Colonic mucosa (tissue), 4 donors: ENCODE measurements at regions not wholly inside any gene's neighbourhood (a gene's known extent, or its start where the extent isn't known, plus 50 kb on each side); places are given as distances from the start of the nearest gene placed in this dataset.

Experiments used
- DNase-seq: peaks from one replicate; pipeline ENCODE4 v3.0.0-alpha.2; 2020
- H3K27ac ChIP-seq: fragments of 200-600 bp; one replicate; pipeline ENCODE4 v1.8.0; 2021
- H3K27me3 ChIP-seq: fragments of 200-600 bp; one replicate; pipeline ENCODE4 v1.8.0; 2021
- H3K36me3 ChIP-seq: fragments of 200-600 bp; one replicate; pipeline ENCODE4 v1.8.0; 2021
- H3K4me1 ChIP-seq: fragments of 200-600 bp; one replicate; pipeline ENCODE4 v1.8.0; 2021; ENCODE audit warnings: mild to moderate bottlenecking
- H3K4me3 ChIP-seq: fragments of 200-600 bp; one replicate; pipeline ENCODE4 v1.8.0; 2021
- H3K9ac ChIP-seq, 2 donors: one replicate each; pipeline ENCODE4 v1.7.0; 2013; ENCODE audit warnings: control low read depth in 2 of 2, low read depth in 2 of 2, low read length in 2 of 2
- H3K9me3 ChIP-seq: fragments of 200-600 bp; one replicate; pipeline ENCODE4 v1.8.0; 2021
- CTCF ChIP-seq: fragments of 200-600 bp; IDR thresholded peaks from one replicate; pipeline ENCODE4 v1.8.0; 2022; ENCODE audit warnings: antibody characterized with exemption, mild to moderate bottlenecking
- intact Hi-C: fragments of 100-400 bp; cut with DNase I; formaldehyde crosslinking; loops from one replicate; pipeline ENCODE4 v1.14.1; 2022
- donor health status: healthy.
- donor health status: DM: no; HTN: no; CAD: no.
- donor health status: DM: no; HTN: no; CAD: no.

- H3K4me3 ChIP-seq, result no peak overlapping the region
- no peaks in the 10 kb centered on the region for H3K27me3 ChIP-seq
- no peak for TF ChIP-seq CTCF
- no peaks in the 10 kb centered on the region for H3K4me1 ChIP-seq
- intact Hi-C loops, result no loop called here
- no peak overlapping the region for H3K9ac ChIP-seq
- no peaks in the 10 kb centered on the region for H3K36me3 ChIP-seq
- H3K9me3 ChIP-seq, result no peaks in the 10 kb centered on the region
- DNase-seq, result no peak
- no peak overlapping the region for H3K27ac ChIP-seq
Measured at GRCh38 chr2:153391131-153391530, 87.4 kb downstream of the RPRM start.

- Histone ChIP-seq H3K4me1 (no peaks in the 10 kb centered on the region), H3K9ac (no peak overlapping the region), H3K27me3 (no peaks in the 10 kb centered on the region), H3K36me3 (no peaks in the 10 kb centered on the region), H3K9me3 (no peaks in the 10 kb centered on the region), H3K27ac (no peak overlapping the region), H3K4me3 (no peak overlapping the region)
- no peak for DNase-seq
- intact Hi-C loops, result no loop called here
- no peak for TF ChIP-seq CTCF
Measured at GRCh38 chr2:153388246-153388645, 90.3 kb downstream of the RPRM start.

GRCh38 chr2:153387203-153387602 lies 91.4 kb downstream of the RPRM start:
- DNase-seq, result no peak
- no peak for TF ChIP-seq CTCF
- Histone ChIP-seq H3K27ac (no peak overlapping the region), H3K36me3 (no peaks in the 10 kb centered on the region), H3K9ac (no peak overlapping the region), H3K4me1 (no peaks in the 10 kb centered on the region), H3K4me3 (no peak overlapping the region), H3K9me3 (no peaks in the 10 kb centered on the region), H3K27me3 (no peaks in the 10 kb centered on the region)
- intact Hi-C loops, result no loop called here

GRCh38 chr2:153386481-153386897 lies 92.1 kb downstream of the RPRM start:
- Histone ChIP-seq H3K4me3 (no peak overlapping the region), H3K9ac (no peak overlapping the region), H3K9me3 (no peaks in the 10 kb centered on the region), H3K27ac (no peak overlapping the region), H3K27me3 (no peaks in the 10 kb centered on the region), H3K4me1 (no peaks in the 10 kb centered on the region), H3K36me3 (no peaks in the 10 kb centered on the region)
- DNase-seq, result no peak
- intact Hi-C loops, result no loop called here
- no peak for TF ChIP-seq CTCF

- intact Hi-C loops, result no loop called here
- no peaks in the 10 kb centered on the region for H3K9me3 ChIP-seq
- TF ChIP-seq CTCF, result no peak
- DNase-seq, result no peak
- H3K27me3 ChIP-seq, result no peaks in the 10 kb centered on the region
- no peak overlapping the region for H3K27ac ChIP-seq
- H3K4me3 ChIP-seq, result no peak overlapping the region
- H3K9ac ChIP-seq, result no peak overlapping the region
- no peaks in the 10 kb centered on the region for H3K4me1 ChIP-seq
- no peaks in the 10 kb centered on the region for H3K36me3 ChIP-seq
Measured at GRCh38 chr2:153373510-153374279, 104.9 kb downstream of the RPRM start.
